ENCODE measurements at regions not wholly inside any gene's neighbourhood (a gene's known extent, or its start where the extent isn't known, plus 50 kb on each side); places are given as distances from the start of the nearest gene placed in this dataset.

DNA sequence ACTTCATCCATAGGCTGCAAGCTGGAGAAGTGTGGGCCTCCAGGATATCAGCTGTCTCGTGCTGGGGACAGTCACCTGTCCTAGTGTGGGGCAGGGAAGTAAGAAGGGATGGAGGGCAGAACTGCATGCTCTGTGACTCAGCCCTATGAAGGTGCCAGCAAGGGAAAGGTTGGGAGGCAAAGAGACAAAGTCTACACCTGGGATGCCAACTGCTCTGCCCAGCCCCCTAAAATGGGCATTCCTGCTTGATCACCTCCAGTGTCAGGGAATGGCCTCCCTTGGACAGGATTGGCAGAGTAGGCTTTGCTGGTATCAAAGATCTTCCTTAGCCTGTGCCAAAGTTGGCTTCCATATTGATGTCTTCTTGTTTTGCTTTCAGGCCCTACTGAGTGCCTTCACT lies 335.0 kb downstream of the BCL11B start:
- H3K4me1 ChIP-seq, result no peaks in the 10 kb centered on the region
- DNase-seq (ENCODE audit: low spot score in 2 of 2), result no peak
- no peaks in the 10 kb centered on the region for H3K36me3 ChIP-seq
- no peak overlapping the region for H3K27ac ChIP-seq
- WGBS, 2 donors, result 71 to 89% methylated on average over 1 of the region's 1 CpG
- H3K9me3 ChIP-seq, result no peaks in the 10 kb centered on the region
- H3K27me3 ChIP-seq, result no peaks in the 10 kb centered on the region
- no peak overlapping the region for H3K4me3 ChIP-seq
- TF ChIP-seq POLR2A (IDR thresholded peaks at IDR 0.05) (no peak), EP300 (IDR thresholded peaks at IDR 0.05) (no peak)
- TF ChIP-seq, protein P1, sequence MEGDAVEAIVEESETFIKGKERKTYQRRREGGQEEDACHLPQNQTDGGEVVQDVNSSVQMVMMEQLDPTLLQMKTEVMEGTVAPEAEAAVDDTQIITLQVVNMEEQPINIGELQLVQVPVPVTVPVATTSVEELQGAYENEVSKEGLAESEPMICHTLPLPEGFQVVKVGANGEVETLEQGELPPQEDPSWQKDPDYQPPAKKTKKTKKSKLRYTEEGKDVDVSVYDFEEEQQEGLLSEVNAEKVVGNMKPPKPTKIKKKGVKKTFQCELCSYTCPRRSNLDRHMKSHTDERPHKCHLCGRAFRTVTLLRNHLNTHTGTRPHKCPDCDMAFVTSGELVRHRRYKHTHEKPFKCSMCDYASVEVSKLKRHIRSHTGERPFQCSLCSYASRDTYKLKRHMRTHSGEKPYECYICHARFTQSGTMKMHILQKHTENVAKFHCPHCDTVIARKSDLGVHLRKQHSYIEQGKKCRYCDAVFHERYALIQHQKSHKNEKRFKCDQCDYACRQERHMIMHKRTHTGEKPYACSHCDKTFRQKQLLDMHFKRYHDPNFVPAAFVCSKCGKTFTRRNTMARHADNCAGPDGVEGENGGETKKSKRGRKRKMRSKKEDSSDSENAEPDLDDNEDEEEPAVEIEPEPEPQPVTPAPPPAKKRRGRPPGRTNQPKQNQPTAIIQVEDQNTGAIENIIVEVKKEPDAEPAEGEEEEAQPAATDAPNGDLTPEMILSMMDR (IDR thresholded peaks at IDR 0.05), result no peak

GRCh38 chr14:98937712-98938505 lies 334.1 kb downstream of the BCL11B start:
- Histone ChIP-seq H3K4me1 (no peaks in the 10 kb centered on the region), H3K27me3 (no peaks in the 10 kb centered on the region), H3K27ac (no peak overlapping the region), H3K4me3 (no peak overlapping the region), H3K9me3 (no peaks in the 10 kb centered on the region), H3K36me3 (no peaks in the 10 kb centered on the region)
- WGBS, 2 donors, result 85 to 88% methylated on average over 6 of the region's 6 CpGs
- DNase-seq (ENCODE audit: low spot score in 2 of 2), result no peak
- TF ChIP-seq EP300 (IDR thresholded peaks at IDR 0.05) (no peak), POLR2A (IDR thresholded peaks at IDR 0.05) (no peak)
- TF ChIP-seq, protein P1 (IDR thresholded peaks at IDR 0.05), result no peak

DNA sequence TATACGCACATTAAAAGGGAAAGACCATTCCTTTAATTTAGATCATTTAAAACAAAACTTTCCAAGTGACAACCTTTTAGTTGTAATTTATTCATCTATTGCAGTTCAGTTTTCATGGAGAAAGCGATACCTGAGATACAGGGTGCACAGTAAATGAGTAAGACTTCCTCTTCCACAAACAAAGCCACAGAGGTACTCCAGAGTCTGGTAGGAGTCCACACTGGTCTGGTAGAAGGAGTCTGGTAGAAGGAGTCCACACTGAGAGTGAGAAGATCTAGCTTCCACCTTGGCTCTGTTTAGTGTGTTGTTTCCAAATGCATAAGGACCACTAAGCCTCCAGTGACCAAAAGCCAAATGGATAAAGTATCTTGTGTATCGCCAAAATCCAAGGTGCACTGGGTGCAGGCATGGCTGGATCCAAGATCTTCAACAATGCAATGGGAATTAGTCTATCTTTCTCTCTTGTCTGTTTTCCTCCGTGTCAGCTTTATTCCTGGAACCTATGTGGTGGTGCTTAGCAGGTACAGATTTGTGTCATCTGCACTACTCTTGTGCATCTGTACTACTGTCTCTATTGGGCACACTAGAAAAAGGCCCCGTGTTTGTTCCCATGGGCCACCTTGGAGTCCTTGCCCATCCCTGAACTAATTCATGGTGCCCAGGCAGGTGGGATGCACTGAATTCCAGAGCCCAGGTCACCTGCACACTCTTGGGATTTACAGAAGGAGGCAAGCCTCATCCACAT lies 331.1 kb downstream of the BCL11B start:
- TF ChIP-seq EP300 (IDR thresholded peaks at IDR 0.05) (no peak), POLR2A (IDR thresholded peaks at IDR 0.05) (no peak)
- TF ChIP-seq, protein P1 (IDR thresholded peaks at IDR 0.05), result no peak
- Histone ChIP-seq H3K4me3 (no peak overlapping the region), H3K27ac (no peak overlapping the region), H3K9me3 (no peaks in the 10 kb centered on the region), H3K36me3 (no peaks in the 10 kb centered on the region), H3K4me1 (peaks cover 0 to 4% (median 0%) of the 10 kb centered on the region in 4 donors), H3K27me3 (no peaks in the 10 kb centered on the region)
- WGBS, 2 donors, result 86 to 91% methylated on average over 5 of the region's 5 CpGs
- DNase-seq (ENCODE audit: low spot score in 2 of 2), result no peak

GRCh38 chr14:98941481-98941880 lies 330.5 kb downstream of the BCL11B start:
- Histone ChIP-seq H3K4me1 (peaks cover 0 to 10% (median 0%) of the 10 kb centered on the region in 4 donors), H3K36me3 (no peaks in the 10 kb centered on the region), H3K4me3 (no peak overlapping the region), H3K27ac (no peak overlapping the region), H3K27me3 (no peaks in the 10 kb centered on the region), H3K9me3 (no peaks in the 10 kb centered on the region)
- no peak for DNase-seq (ENCODE audit: low spot score in 2 of 2)
- TF ChIP-seq, protein P1 (IDR thresholded peaks at IDR 0.05), result no peak
- TF ChIP-seq POLR2A (IDR thresholded peaks at IDR 0.05), result no peak
- TF ChIP-seq EP300 (IDR thresholded peaks at IDR 0.05), result no peak

DNA sequence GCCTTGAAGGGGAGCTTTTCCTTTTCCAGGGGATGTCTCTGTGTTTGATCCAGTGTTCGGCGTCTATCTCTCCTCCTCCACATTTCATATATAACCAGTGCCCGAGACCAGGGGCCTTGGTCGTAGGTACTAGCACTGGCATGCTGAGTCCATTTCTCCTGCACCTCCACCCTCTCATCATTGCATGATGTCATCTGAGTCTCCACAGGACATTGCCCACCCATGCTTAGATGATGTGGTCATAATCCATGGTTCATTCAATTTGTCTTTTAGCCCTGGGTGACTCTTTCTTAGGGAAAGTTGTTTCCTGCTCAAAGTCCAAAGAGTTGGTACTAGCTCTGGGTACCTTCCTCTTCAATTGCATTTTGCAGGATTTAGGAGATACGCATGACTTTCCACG lies 328.1 kb downstream of the BCL11B start:
- Histone ChIP-seq H3K27me3 (no peaks in the 10 kb centered on the region), H3K27ac (no peak overlapping the region), H3K4me3 (no peak overlapping the region), H3K9me3 (no peaks in the 10 kb centered on the region), H3K36me3 (no peaks in the 10 kb centered on the region), H3K4me1 (peaks cover 0 to 28% (median 3%) of the 10 kb centered on the region in 4 donors)
- WGBS, 2 donors, result 90 to 93% methylated on average over 6 of the region's 6 CpGs
- TF ChIP-seq, protein P1 (IDR thresholded peaks at IDR 0.05), result no peak
- TF ChIP-seq POLR2A (IDR thresholded peaks at IDR 0.05) (no peak), EP300 (IDR thresholded peaks at IDR 0.05) (no peak)
- DNase-seq (ENCODE audit: low spot score in 2 of 2), result no peak
